AG08396 (cell line): ENCODE measurements at regions not wholly inside any gene's neighbourhood (a gene's known extent, or its start where the extent isn't known, plus 50 kb on each side); places are given as distances from the start of the nearest gene placed in this dataset.
"Not testable (repeated sequence)": the region's sequence is repeated elsewhere in the genome, so short reads cannot be mapped to it uniquely, and the experiment has no call there.

Experiments used
- DNase-seq: peaks from one replicate; pipeline ENCODE4 v3.0.0; 2012; ENCODE audit warnings: low spot score, mixed read lengths

GRCh38 chr15:35992791-35993190, 446.8 kb upstream of the DPH6 start:
- no peak for DNase-seq

GRCh38 chr15:35993196-35993595, 447.2 kb upstream of the DPH6 start:
- DNase-seq: no peak

- DNase-seq: no peak
Observed at GRCh38 chr15:35994876-35995275, 448.9 kb upstream of the DPH6 start.

GRCh38 chr15:35998663-35999602, 453.0 kb upstream of the DPH6 start:
- DNase-seq: no peak

GRCh38 chr15:36004891-36005490, 459.0 kb upstream of the DPH6 start:
- no peak for DNase-seq

- DNase-seq: no peak
Observed at GRCh38 chr15:36005542-36005941, 459.6 kb upstream of the DPH6 start.

- DNase-seq: no peak
Observed at GRCh38 chr15:36007699-36008098, 461.7 kb upstream of the DPH6 start.

- no peak for DNase-seq
Observed at GRCh38 chr15:36008719-36009118, 462.8 kb upstream of the DPH6 start.

- no peak for DNase-seq
Observed at GRCh38 chr15:36024031-36024688, 478.2 kb upstream of the DPH6 start.

- DNase-seq: no peak
Observed at GRCh38 chr15:36026627-36027283, 480.8 kb upstream of the DPH6 start.

GRCh38 chr15:36029606-36030210, 483.7 kb upstream of the DPH6 start:
- DNase-seq: no peak

- no peak for DNase-seq
Observed at GRCh38 chr15:36039996-36040572, 494.1 kb upstream of the DPH6 start.

- not testable (repeated sequence) for DNase-seq
Observed at GRCh38 chr15:36047018-36047716, 501.2 kb upstream of the DPH6 start.

- DNase-seq: no peak
Observed at GRCh38 chr15:36050899-36051298, 504.9 kb upstream of the DPH6 start.

- DNase-seq: not testable (repeated sequence)
Observed at GRCh38 chr15:36052641-36053040, 506.7 kb upstream of the DPH6 start.

- no peak for DNase-seq
Observed at GRCh38 chr15:36053746-36054145, 507.8 kb upstream of the DPH6 start.

- no peak for DNase-seq
Observed at GRCh38 chr15:36059596-36059995, 513.6 kb upstream of the DPH6 start.

GRCh38 chr15:36062357-36062756, 516.4 kb upstream of the DPH6 start:
- no peak for DNase-seq

GRCh38 chr15:36066757-36067156, 512.7 kb upstream of the CDIN1 start:
- no peak for DNase-seq

- DNase-seq: no peak
Observed at GRCh38 chr15:36067483-36068274, 511.7 kb upstream of the CDIN1 start.
